ENCODE measurements at regions not wholly inside any gene's neighbourhood (a gene's known extent, or its start where the extent isn't known, plus 50 kb on each side); places are given as distances from the start of the nearest gene placed in this dataset.
"Not testable (repeated sequence)": the region's sequence is repeated elsewhere in the genome, so short reads cannot be mapped to it uniquely, and the experiment has no call there.

DNA sequence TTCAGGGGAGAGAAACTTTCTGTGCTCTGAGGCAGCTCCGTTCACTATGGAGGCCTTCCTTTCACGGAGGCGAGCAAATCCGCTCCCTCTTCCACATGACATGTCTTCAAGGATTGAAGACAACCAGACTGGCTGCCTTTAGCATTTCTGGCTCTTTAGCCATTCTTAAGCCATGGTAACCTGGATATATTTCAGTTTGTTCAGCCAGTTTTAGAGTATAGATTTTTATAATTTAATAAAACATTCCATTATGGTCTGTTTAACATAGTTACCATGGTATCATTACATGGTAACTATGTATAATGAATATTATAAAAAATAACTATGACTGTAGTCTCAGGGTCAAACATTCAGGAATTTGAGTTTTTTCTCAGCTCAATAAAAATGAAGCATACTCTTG is 54.2 kb upstream of the NFIA start:
- DNase-seq, result no peak
- no peaks in the 10 kb centered on the region for H3K36me3 ChIP-seq
- intact Hi-C loops (cut with DNase I; ENCODE audit: low total_unique reads), result no loop called here

DNA sequence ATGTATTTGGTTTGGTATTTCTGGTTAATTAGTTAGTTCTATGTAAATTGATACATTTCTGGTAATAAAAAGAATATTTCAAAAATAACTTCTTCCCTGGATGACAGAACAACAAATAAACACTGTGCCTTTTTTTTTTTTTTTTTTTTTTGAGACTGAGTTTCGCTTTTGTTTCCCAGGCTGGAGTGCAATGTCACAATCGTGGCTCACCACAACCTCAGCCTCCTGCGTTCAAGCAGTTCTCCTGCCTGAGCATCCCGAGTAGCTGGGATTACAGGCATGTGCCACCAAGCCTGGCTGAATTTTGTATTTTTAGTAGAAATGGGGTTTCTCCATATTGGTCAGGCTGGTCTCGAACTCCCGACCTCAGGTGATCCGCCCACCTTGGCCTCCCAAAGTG is 64.3 kb upstream of the NFIA start:
- H3K9me3 ChIP-seq; H3K4me3 ChIP-seq; DNase-seq; H3K27me3 ChIP-seq; H3K4me1 ChIP-seq; H3K27ac ChIP-seq; intact Hi-C loops (cut with DNase I; ENCODE audit: low total_unique reads); H3K36me3 ChIP-seq: not testable (repeated sequence)

More for the DNA sequence above, 54.2 kb upstream of the NFIA start:
- Histone ChIP-seq H3K4me1 (no peaks in the 10 kb centered on the region), H3K9me3 (no peaks in the 10 kb centered on the region), H3K27ac (no peak overlapping the region), H3K27me3 (no peaks in the 10 kb centered on the region), H3K4me3 (no peak overlapping the region)
- TF ChIP-seq, protein P1, sequence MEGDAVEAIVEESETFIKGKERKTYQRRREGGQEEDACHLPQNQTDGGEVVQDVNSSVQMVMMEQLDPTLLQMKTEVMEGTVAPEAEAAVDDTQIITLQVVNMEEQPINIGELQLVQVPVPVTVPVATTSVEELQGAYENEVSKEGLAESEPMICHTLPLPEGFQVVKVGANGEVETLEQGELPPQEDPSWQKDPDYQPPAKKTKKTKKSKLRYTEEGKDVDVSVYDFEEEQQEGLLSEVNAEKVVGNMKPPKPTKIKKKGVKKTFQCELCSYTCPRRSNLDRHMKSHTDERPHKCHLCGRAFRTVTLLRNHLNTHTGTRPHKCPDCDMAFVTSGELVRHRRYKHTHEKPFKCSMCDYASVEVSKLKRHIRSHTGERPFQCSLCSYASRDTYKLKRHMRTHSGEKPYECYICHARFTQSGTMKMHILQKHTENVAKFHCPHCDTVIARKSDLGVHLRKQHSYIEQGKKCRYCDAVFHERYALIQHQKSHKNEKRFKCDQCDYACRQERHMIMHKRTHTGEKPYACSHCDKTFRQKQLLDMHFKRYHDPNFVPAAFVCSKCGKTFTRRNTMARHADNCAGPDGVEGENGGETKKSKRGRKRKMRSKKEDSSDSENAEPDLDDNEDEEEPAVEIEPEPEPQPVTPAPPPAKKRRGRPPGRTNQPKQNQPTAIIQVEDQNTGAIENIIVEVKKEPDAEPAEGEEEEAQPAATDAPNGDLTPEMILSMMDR (IDR thresholded peaks at IDR 0.05), result no peak
- no peak for TF ChIP-seq POLR2A (IDR thresholded peaks at IDR 0.05)

DNA sequence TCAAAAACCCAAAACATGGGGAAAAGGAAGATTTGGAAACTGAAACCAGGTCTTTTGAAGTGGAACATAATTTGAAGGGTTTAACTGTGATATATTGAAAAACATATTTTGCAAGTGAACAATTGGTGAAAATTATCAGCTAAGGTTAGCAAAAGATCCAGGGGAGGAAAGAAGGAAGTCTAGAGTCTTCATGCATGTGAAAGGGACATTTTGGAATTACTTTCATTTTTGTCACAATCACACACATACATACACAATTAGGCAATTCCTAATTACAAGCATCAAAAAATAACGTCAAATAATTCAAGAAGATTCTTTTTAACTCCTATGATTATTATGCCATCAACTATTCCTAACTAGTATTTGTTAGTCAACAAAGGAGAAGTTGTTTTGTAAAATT is 64.7 kb upstream of the NFIA start:
- no peak for DNase-seq
- TF ChIP-seq, protein P1 (IDR thresholded peaks at IDR 0.05), result no peak
- no peak for TF ChIP-seq POLR2A (IDR thresholded peaks at IDR 0.05)
- intact Hi-C loops (cut with DNase I; ENCODE audit: low total_unique reads), result no loop called here
- Histone ChIP-seq H3K4me3 (no peak overlapping the region), H3K4me1 (no peaks in the 10 kb centered on the region), H3K27me3 (no peaks in the 10 kb centered on the region), H3K9me3 (no peaks in the 10 kb centered on the region), H3K36me3 (no peaks in the 10 kb centered on the region), H3K27ac (no peak overlapping the region)

DNA sequence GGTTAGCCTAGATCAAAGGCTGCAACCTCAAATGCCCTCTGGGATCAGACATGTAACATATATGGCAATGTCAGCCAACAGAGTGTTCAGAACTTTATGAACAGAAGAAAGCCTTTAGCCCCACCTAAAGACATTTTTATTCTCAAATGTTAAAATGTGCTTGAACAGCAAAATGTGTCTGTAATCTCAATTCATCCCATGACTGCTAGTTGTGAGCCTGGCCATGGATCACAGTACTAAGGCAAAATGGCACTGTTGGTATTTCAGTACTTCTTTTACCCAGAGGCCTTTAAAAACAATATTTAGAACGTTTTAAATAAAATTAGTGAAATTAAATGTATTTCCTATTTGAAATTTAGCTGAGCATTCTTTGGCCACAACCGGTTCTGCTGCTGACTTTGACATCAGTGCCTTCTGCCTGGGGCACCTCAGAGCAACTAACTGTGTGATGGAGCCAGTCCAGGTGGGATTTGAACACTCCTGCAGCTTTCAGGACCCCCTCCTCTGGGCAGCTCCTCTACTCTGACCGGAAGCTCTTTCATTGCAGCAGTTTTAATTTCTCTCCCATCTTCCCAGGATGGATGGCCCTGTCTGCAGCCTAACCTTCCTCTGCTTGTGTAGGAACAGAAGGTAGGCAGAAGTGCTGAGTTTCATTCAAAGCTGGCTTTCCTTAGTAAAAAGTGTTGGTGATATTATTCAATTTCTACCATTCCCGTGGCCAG is 68.3 kb upstream of the NFIA start:
- DNase-seq, result no peak
- intact Hi-C loops (cut with DNase I; ENCODE audit: low total_unique reads), result no loop called here
- no peak overlapping the region for H3K27ac ChIP-seq
- TF ChIP-seq, protein P1 (IDR thresholded peaks at IDR 0.05), result no peak
- TF ChIP-seq POLR2A (IDR thresholded peaks at IDR 0.05), result no peak
- H3K27me3 ChIP-seq, result no peaks in the 10 kb centered on the region
- H3K36me3 ChIP-seq, result no peaks in the 10 kb centered on the region
- no peaks in the 10 kb centered on the region for H3K9me3 ChIP-seq
- H3K4me3 ChIP-seq, result no peak overlapping the region
- no peaks in the 10 kb centered on the region for H3K4me1 ChIP-seq

DNA sequence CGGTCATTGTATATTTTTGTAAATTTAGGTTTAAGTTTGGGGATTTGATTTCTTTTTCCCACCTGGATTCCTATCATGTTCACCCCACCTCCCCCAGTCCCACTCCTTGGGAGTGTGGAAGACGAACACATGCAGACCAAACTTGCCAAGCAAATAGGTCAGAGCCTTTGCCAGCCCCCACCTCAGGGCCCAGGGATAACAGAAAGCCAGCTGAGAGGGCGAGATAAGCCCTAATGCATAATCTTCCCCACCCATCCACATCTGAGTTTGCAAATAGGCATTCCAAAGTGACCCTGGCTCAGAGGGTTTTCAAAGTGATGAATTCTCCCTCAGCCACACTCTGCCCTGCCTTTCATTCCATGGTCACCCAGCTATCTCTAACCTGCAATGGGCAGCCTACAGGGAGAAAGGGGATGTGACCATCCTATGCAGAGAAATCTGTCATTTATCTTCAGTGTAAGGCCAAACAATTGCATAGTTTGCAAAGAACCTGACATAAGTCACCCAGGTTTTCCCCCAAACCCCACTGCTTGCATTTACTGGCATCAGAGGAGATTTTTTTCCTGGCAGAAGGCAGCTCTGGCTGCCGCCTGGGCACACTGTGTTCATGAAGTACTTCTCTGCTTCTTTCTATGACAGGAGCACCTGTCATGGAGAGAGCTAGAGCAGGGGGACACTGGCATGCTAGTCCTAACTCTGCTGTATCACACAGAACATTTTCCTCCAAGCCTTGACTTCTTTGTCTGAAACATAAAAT is 69.0 kb upstream of the NFIA start:
- Histone ChIP-seq H3K27me3 (no peaks in the 10 kb centered on the region), H3K36me3 (no peaks in the 10 kb centered on the region), H3K9me3 (no peaks in the 10 kb centered on the region), H3K27ac (no peak overlapping the region), H3K4me3 (no peak overlapping the region), H3K4me1 (no peaks in the 10 kb centered on the region)
- intact Hi-C loops (cut with DNase I; ENCODE audit: low total_unique reads), result no loop called here
- no peak for DNase-seq
- TF ChIP-seq, protein P1 (IDR thresholded peaks at IDR 0.05), result no peak
- no peak for TF ChIP-seq POLR2A (IDR thresholded peaks at IDR 0.05)
